ENCODE measurements at regions not wholly inside any gene's neighbourhood (a gene's known extent, or its start where the extent isn't known, plus 50 kb on each side); places are given as distances from the start of the nearest gene placed in this dataset.
"Not testable (repeated sequence)": the region's sequence is repeated elsewhere in the genome, so short reads cannot be mapped to it uniquely, and the experiment has no call there.

DNA sequence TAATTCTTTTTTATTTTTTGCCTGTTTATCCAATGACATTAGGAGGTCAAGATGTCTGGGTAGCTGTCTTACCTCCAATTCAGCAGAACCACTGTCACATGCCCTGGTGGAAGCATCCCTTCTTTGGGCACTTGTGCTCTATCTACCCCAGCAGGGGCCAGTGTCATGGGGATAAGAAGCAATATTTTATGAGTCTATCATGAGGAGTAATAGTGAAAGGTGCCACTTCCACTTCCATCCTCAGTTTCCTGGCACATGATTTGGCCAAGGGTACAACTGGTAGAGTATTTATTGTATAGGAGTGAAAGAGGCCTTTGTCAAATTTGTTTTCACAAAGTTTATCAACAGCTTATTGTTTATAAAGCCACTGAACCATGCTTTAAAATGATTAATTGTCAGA, 112.5 kb downstream of the CCDC71L start:
- H3K27me3 ChIP-seq (ENCODE audit: control insufficient read depth, insufficient read depth, low read length), result no peaks in the 10 kb centered on the region
- no peaks in the 10 kb centered on the region for H3K9me3 ChIP-seq (replicated peaks; ENCODE audit: control insufficient read depth, low read depth, low read length)
- H3K4me1 ChIP-seq (ENCODE audit: control insufficient read depth, insufficient read depth, low read length), result no peaks in the 10 kb centered on the region
- H3K4me3 ChIP-seq (ENCODE audit: low read length), result no peak overlapping the region
- DNase-seq, result no peak
- no peak overlapping the region for H3K27ac ChIP-seq (ENCODE audit: low read length)
- no peaks in the 10 kb centered on the region for H3K36me3 ChIP-seq (ENCODE audit: control insufficient read depth, insufficient read depth, low read length)

- Histone ChIP-seq H3K36me3 (ENCODE audit: control insufficient read depth, insufficient read depth, low read length) (no peaks in the 10 kb centered on the region), H3K27ac (ENCODE audit: low read length) (no peak overlapping the region), H3K4me3 (ENCODE audit: low read length) (no peak overlapping the region), H3K9me3 (replicated peaks; ENCODE audit: control insufficient read depth, low read depth, low read length) (no peaks in the 10 kb centered on the region), H3K27me3 (ENCODE audit: control insufficient read depth, insufficient read depth, low read length) (no peaks in the 10 kb centered on the region), H3K4me1 (ENCODE audit: control insufficient read depth, insufficient read depth, low read length) (no peaks in the 10 kb centered on the region)
- DNase-seq, result no peak
- WGBS (ENCODE audit: insufficient coverage), result 78% methylated on average over 3 of the region's 3 CpGs
These were observed 115.7 kb downstream of the CCDC71L start for GRCh38 chr7:106545275-106545674.

GRCh38 chr7:106543221-106543757, 117.7 kb downstream of the CCDC71L start:
- no peak for DNase-seq
- Histone ChIP-seq H3K4me3 (ENCODE audit: low read length) (no peak overlapping the region), H3K27ac (ENCODE audit: low read length) (no peak overlapping the region), H3K9me3 (replicated peaks; ENCODE audit: control insufficient read depth, low read depth, low read length) (no peaks in the 10 kb centered on the region), H3K36me3 (ENCODE audit: control insufficient read depth, insufficient read depth, low read length) (no peaks in the 10 kb centered on the region), H3K27me3 (ENCODE audit: control insufficient read depth, insufficient read depth, low read length) (no peaks in the 10 kb centered on the region), H3K4me1 (ENCODE audit: control insufficient read depth, insufficient read depth, low read length) (no peaks in the 10 kb centered on the region)
- 66% methylated on average over 2 of the region's 3 CpGs for WGBS (ENCODE audit: insufficient coverage)

DNA sequence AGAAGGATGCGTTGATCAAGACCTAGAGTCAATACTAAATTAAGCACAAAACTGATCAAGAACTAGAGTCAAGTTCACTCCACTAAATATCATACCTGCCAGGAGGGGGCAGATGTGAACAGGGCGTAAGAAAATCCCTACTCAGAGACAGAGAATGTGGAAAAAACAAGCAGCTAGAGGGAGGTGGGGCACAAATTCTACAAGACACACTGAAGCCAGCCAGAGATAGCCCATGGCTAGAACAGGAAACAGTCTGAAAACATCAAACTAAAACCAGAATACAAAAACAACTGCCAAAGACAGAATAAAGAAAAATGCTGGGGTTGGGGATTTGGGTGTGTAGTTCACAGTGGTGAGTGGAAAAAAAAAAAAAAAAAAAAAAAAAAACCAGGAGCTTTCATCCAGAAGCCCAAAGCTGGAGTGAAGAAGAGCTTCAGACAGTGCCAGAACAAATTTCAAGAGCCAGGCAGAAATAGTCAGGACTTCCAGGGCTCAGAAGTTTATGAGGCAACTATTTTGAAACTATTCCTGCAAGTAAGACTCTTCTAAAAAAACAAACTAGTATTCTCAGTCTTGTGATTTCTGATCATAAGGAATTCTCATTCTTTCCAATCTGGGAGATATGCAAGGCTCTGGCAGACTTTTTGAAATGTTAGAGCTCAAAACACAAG, 118.3 kb downstream of the CCDC71L start:
- no CpG with 5 or more reads among the region's 2 CpGs for WGBS (ENCODE audit: insufficient coverage)
- no peak overlapping the region for H3K27ac ChIP-seq (ENCODE audit: low read length)

DNA sequence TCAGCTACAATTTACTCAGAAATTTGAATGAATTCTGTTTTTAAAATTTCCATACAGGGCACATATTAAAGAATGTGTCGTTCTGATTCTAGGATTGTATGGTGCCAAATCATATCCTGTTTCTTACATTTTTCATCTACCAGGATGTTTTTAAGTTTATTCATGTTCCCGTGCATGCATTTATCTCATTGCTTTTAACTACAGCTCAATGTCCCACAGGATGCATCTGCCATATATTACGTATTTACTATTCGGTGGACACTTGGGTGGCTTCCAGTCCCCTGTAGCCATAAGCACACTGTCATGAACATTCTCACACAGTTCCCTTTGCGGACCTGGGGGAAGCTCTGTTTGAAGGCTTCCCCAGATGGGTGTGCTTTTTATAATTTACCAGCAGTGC, 122.3 kb downstream of the CCDC71L start:
- DNase-seq, result peak; percentile 14
- no peak overlapping the region for H3K4me3 ChIP-seq (ENCODE audit: low read length)
- no peak overlapping the region for H3K27ac ChIP-seq (ENCODE audit: low read length)
- 24% methylated on average over 3 of the region's 5 CpGs for WGBS (ENCODE audit: insufficient coverage)
- H3K9me3 ChIP-seq (replicated peaks; ENCODE audit: control insufficient read depth, low read depth, low read length), result no peaks in the 10 kb centered on the region
- no peaks in the 10 kb centered on the region for H3K36me3 ChIP-seq (ENCODE audit: control insufficient read depth, insufficient read depth, low read length)
- no peaks in the 10 kb centered on the region for H3K4me1 ChIP-seq (ENCODE audit: control insufficient read depth, insufficient read depth, low read length)
- no peaks in the 10 kb centered on the region for H3K27me3 ChIP-seq (ENCODE audit: control insufficient read depth, insufficient read depth, low read length)

More for the DNA sequence above, 118.3 kb downstream of the CCDC71L start:
- H3K4me3 ChIP-seq (ENCODE audit: low read length), result no peak overlapping the region
- H3K9me3 ChIP-seq (replicated peaks; ENCODE audit: control insufficient read depth, low read depth, low read length), result no peaks in the 10 kb centered on the region
- H3K27me3 ChIP-seq (ENCODE audit: control insufficient read depth, insufficient read depth, low read length), result no peaks in the 10 kb centered on the region
- peak; percentile 76 for DNase-seq
- no peaks in the 10 kb centered on the region for H3K36me3 ChIP-seq (ENCODE audit: control insufficient read depth, insufficient read depth, low read length)
- no peaks in the 10 kb centered on the region for H3K4me1 ChIP-seq (ENCODE audit: control insufficient read depth, insufficient read depth, low read length)

DNA sequence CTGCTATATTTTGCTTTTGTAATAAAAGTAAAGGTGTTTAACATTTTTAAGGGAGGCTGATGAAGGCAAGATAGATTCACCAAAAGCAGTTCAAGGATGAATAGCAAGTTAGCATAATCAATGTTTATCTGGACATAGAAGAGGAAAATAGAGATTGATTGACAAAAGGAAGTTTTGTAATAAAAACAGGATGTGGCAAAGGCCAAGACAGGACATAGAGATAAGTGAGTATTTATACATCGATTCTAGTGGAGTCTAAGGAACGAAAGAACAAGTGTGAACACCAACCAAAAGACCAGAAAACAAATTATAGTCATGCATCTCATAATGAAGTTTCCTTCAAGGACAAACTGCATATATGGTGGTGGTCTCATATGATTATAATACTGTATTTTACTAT, 123.8 kb downstream of the CCDC71L start:
- Histone ChIP-seq H3K4me3 (ENCODE audit: low read length) (no peak overlapping the region), H3K27me3 (ENCODE audit: control insufficient read depth, insufficient read depth, low read length) (no peaks in the 10 kb centered on the region), H3K4me1 (ENCODE audit: control insufficient read depth, insufficient read depth, low read length) (no peaks in the 10 kb centered on the region), H3K36me3 (ENCODE audit: control insufficient read depth, insufficient read depth, low read length) (no peaks in the 10 kb centered on the region), H3K27ac (ENCODE audit: low read length) (no peak overlapping the region), H3K9me3 (replicated peaks; ENCODE audit: control insufficient read depth, low read depth, low read length) (no peaks in the 10 kb centered on the region)
- WGBS (ENCODE audit: insufficient coverage), result no CpG with 5 or more reads among the region's 2 CpGs
- no peak for DNase-seq

- Histone ChIP-seq H3K4me3 (ENCODE audit: low read length) (no peak overlapping the region), H3K4me1 (ENCODE audit: control insufficient read depth, insufficient read depth, low read length) (no peaks in the 10 kb centered on the region), H3K9me3 (replicated peaks; ENCODE audit: control insufficient read depth, low read depth, low read length) (no peaks in the 10 kb centered on the region), H3K36me3 (ENCODE audit: control insufficient read depth, insufficient read depth, low read length) (no peaks in the 10 kb centered on the region), H3K27ac (ENCODE audit: low read length) (no peak overlapping the region), H3K27me3 (ENCODE audit: control insufficient read depth, insufficient read depth, low read length) (no peaks in the 10 kb centered on the region)
- DNase-seq, result no peak
- 92% methylated on average over 3 of the region's 3 CpGs for WGBS (ENCODE audit: insufficient coverage)
These were observed 124.9 kb downstream of the CCDC71L start for GRCh38 chr7:106536079-106536478.

GRCh38 chr7:106535234-106535932, 125.6 kb downstream of the CCDC71L start:
- no peak for DNase-seq
- no peaks in the 10 kb centered on the region for H3K27me3 ChIP-seq (ENCODE audit: control insufficient read depth, insufficient read depth, low read length)
- no peaks in the 10 kb centered on the region for H3K4me1 ChIP-seq (ENCODE audit: control insufficient read depth, insufficient read depth, low read length)
- 58% methylated on average over 5 of the region's 7 CpGs for WGBS (ENCODE audit: insufficient coverage)
- no peak overlapping the region for H3K27ac ChIP-seq (ENCODE audit: low read length)
- H3K36me3 ChIP-seq (ENCODE audit: control insufficient read depth, insufficient read depth, low read length), result no peaks in the 10 kb centered on the region
- H3K9me3 ChIP-seq (replicated peaks; ENCODE audit: control insufficient read depth, low read depth, low read length), result no peaks in the 10 kb centered on the region
- no peak overlapping the region for H3K4me3 ChIP-seq (ENCODE audit: low read length)

DNA sequence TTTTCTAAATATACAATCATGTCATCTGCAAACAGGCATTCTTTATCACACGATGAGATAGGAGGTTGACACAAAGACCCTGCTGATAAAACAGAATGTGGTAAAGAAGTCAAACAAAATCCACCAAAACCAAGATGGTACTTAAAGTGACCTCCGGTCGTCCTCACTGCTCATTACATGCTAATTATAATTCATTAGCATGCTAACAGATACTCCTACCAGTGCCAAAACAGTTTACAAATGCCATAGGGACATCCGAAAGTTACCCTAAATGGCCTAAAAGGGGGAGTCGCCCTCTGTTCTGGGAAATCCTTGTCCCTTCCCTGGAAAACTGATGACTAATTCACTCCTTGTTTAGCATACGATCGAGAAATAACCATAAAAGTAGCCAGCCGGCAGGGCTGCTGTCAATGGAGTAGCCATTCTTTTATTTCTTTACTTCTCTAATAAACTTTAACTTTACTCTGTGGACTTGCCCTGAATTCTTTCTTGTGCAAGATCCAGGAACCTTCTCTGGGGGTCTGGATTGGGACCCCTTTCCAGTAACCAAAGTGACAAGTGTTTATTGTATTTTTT, 126.6 kb downstream of the CCDC71L start:
- H3K27me3 ChIP-seq (ENCODE audit: control insufficient read depth, insufficient read depth, low read length), result no peaks in the 10 kb centered on the region
- H3K4me3 ChIP-seq (ENCODE audit: low read length), result no peak overlapping the region
- no peak for DNase-seq
- no peak overlapping the region for H3K27ac ChIP-seq (ENCODE audit: low read length)
- H3K9me3 ChIP-seq (replicated peaks; ENCODE audit: control insufficient read depth, low read depth, low read length), result no peaks in the 10 kb centered on the region
- 86% methylated on average over 4 of the region's 8 CpGs for WGBS (ENCODE audit: insufficient coverage)
- no peaks in the 10 kb centered on the region for H3K4me1 ChIP-seq (ENCODE audit: control insufficient read depth, insufficient read depth, low read length)
- H3K36me3 ChIP-seq (ENCODE audit: control insufficient read depth, insufficient read depth, low read length), result no peaks in the 10 kb centered on the region

GRCh38 chr7:106530183-106530582, 130.8 kb downstream of the CCDC71L start:
- H3K27ac ChIP-seq (ENCODE audit: low read length); H3K27me3 ChIP-seq (ENCODE audit: control insufficient read depth, insufficient read depth, low read length); H3K36me3 ChIP-seq (ENCODE audit: control insufficient read depth, insufficient read depth, low read length); DNase-seq; H3K4me3 ChIP-seq (ENCODE audit: low read length); H3K9me3 ChIP-seq (replicated peaks; ENCODE audit: control insufficient read depth, low read depth, low read length); H3K4me1 ChIP-seq (ENCODE audit: control insufficient read depth, insufficient read depth, low read length): not testable (repeated sequence)
- WGBS (ENCODE audit: insufficient coverage), result 83% methylated on average over 5 of the region's 5 CpGs

All from muscle of leg (tissue), 3 donors.